ENCODE measurements at regions not wholly inside any gene's neighbourhood (a gene's known extent, or its start where the extent isn't known, plus 50 kb on each side); places are given as distances from the start of the nearest gene placed in this dataset.

DNA sequence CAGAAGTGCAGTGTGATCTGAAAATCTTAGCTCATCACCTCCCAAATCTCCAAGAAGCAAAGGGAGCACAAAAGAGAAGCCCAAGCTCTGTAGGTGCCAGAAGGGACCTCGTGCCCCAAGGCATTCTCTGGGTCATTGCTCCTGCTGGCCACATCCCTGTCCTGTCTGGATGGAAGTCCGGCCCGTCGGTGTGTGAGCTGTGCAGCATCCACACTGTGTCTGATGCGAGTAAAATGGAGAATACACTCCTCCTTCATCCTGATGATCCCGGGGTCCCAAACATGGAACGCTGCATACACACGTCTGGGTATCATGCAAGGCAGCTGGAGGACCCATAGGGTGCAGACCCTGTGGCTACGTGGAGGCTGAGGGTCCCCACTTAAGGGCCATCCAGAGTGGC lies 851.4 kb downstream of the GALR1 start:
- intact Hi-C loops (cut with DNase I) = no loop called here
- Histone ChIP-seq H3K27ac (no peak overlapping the region), H3K4me1 (no peaks in the 10 kb centered on the region), H3K4me3 (no peak overlapping the region), H3K27me3 (no peaks in the 10 kb centered on the region), H3K9me3 (no peaks in the 10 kb centered on the region), H3K36me3 (no peaks in the 10 kb centered on the region)
- no peak for TF ChIP-seq POLR2A (IDR thresholded peaks at IDR 0.05)
- no peak for DNase-seq (ENCODE audit: extremely low spot score in 2 of 2)

DNA sequence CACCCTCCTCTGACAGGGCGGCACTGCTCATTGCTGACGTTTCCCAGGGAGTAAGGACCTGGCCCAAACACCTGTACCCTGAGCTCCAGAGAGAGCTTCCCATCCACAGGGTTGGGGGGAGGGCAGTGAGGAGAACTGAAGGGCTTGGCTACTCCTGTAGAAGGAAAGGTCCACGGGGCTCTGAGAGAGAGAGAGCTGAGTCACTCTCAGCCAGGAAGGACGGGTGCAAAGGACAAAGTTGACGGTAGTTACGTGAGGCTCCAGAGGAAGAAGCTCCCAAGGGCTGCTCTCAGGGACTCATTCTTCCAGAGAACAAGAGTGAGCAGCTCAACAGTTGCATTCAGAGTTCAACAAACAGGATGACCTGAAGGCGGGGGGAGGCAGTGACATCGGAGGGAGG lies 852.5 kb downstream of the GALR1 start:
- intact Hi-C loops (cut with DNase I) = no loop called here

DNA sequence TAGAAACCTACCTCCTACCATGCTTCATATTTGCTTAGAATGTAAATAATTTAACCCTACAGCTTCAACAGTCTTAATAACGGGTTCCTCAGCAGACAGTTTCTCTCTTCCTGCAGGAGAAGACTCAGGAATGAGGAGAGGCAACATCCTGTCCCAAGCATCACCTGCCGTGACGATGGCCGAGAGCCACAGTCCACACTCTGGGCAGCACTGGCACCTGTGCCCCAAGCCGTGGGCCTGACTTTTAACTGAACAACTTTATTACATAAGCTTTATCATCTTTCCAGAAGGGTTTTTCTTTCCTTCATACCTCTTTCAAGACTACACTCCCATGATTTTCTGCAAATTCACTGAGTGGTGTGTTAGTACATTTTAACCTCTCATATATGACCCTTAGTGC lies 856.0 kb downstream of the GALR1 start:
- H3K9me3 ChIP-seq = no peaks in the 10 kb centered on the region
- H3K4me3 ChIP-seq = no peak overlapping the region
- no peak for DNase-seq (ENCODE audit: extremely low spot score in 2 of 2)
- no peaks in the 10 kb centered on the region for H3K36me3 ChIP-seq
- TF ChIP-seq POLR2AphosphoS5 (IDR thresholded peaks at IDR 0.05; ENCODE audit: insufficient read depth in 1 of 2, low read depth in 1 of 2) (no peak), POLR2A (IDR thresholded peaks at IDR 0.05) (no peak)
- TF ChIP-seq, protein P1, sequence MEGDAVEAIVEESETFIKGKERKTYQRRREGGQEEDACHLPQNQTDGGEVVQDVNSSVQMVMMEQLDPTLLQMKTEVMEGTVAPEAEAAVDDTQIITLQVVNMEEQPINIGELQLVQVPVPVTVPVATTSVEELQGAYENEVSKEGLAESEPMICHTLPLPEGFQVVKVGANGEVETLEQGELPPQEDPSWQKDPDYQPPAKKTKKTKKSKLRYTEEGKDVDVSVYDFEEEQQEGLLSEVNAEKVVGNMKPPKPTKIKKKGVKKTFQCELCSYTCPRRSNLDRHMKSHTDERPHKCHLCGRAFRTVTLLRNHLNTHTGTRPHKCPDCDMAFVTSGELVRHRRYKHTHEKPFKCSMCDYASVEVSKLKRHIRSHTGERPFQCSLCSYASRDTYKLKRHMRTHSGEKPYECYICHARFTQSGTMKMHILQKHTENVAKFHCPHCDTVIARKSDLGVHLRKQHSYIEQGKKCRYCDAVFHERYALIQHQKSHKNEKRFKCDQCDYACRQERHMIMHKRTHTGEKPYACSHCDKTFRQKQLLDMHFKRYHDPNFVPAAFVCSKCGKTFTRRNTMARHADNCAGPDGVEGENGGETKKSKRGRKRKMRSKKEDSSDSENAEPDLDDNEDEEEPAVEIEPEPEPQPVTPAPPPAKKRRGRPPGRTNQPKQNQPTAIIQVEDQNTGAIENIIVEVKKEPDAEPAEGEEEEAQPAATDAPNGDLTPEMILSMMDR (IDR thresholded peaks at IDR 0.05) = no peak
- no peaks in the 10 kb centered on the region for H3K4me1 ChIP-seq
- no peaks in the 10 kb centered on the region for H3K27me3 ChIP-seq
- no peak overlapping the region for H3K27ac ChIP-seq
- intact Hi-C loops (cut with DNase I) = no loop called here

More for the DNA sequence above, 852.5 kb downstream of the GALR1 start:
- no peak for TF ChIP-seq POLR2A (IDR thresholded peaks at IDR 0.05)
- Histone ChIP-seq H3K4me1 (no peaks in the 10 kb centered on the region), H3K4me3 (no peak overlapping the region), H3K36me3 (no peaks in the 10 kb centered on the region), H3K9me3 (no peaks in the 10 kb centered on the region), H3K27ac (no peak overlapping the region), H3K27me3 (no peaks in the 10 kb centered on the region)
- no peak for DNase-seq (ENCODE audit: extremely low spot score in 2 of 2)

DNA sequence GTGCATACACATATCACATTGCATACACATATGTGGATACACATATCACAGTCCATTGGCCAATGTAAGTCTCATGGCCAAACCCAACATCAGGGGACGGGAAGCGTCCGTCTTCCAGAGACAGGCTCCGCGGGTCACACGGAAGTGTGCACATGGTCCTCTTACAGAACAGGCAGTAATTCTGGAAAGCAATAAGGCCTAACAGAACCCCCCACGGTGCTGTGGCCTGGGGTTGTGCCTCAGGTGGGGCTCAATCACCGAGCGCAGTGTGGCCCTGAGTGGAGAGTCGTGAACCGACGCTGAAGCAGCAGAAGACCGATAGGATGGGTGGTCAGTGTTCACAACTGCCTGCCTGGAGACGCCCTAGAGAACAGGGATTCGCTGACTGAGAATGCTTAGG lies 857.3 kb downstream of the GALR1 start:
- no peaks in the 10 kb centered on the region for H3K9me3 ChIP-seq
- intact Hi-C loops (cut with DNase I) = no loop called here
- H3K27ac ChIP-seq = no peak overlapping the region
- no peak for TF ChIP-seq POLR2A (IDR thresholded peaks at IDR 0.05)
- TF ChIP-seq POLR2AphosphoS5 (IDR thresholded peaks at IDR 0.05; ENCODE audit: insufficient read depth in 1 of 2, low read depth in 1 of 2) = no peak
- TF ChIP-seq, protein P1 (IDR thresholded peaks at IDR 0.05) = no peak
- no peak for DNase-seq (ENCODE audit: extremely low spot score in 2 of 2)
- H3K4me3 ChIP-seq = no peak overlapping the region
- no peaks in the 10 kb centered on the region for H3K27me3 ChIP-seq
- no peaks in the 10 kb centered on the region for H3K36me3 ChIP-seq
- no peaks in the 10 kb centered on the region for H3K4me1 ChIP-seq

DNA sequence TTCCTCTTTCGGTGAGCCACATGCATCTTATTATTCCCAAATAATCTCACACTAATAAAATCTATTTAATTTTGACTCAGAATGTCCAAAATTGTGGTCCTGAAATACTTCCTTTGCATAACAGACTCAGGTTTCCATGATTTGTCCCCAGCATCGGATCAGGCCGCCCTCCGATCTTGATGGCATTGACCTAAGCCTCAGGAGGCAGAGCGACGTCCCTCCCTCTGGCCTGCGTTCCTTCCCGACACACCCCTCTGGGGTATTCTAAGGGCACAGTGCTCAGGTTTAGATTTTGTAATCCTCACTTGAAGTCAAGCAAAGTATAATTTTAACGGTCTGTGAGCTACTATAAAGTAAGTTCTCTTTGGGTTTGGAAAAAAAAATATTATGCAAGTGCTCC lies 857.7 kb downstream of the GALR1 start:
- H3K4me3 ChIP-seq = no peak overlapping the region
- no peaks in the 10 kb centered on the region for H3K4me1 ChIP-seq
- no peaks in the 10 kb centered on the region for H3K9me3 ChIP-seq
- intact Hi-C loops (cut with DNase I) = no loop called here
- no peak overlapping the region for H3K27ac ChIP-seq
- no peaks in the 10 kb centered on the region for H3K27me3 ChIP-seq
- no peak for DNase-seq (ENCODE audit: extremely low spot score in 2 of 2)
- TF ChIP-seq POLR2A (IDR thresholded peaks at IDR 0.05) (no peak), POLR2AphosphoS5 (IDR thresholded peaks at IDR 0.05; ENCODE audit: insufficient read depth in 1 of 2, low read depth in 1 of 2) (no peak)
- TF ChIP-seq, protein P1 (IDR thresholded peaks at IDR 0.05) = no peak
- H3K36me3 ChIP-seq = no peaks in the 10 kb centered on the region

DNA sequence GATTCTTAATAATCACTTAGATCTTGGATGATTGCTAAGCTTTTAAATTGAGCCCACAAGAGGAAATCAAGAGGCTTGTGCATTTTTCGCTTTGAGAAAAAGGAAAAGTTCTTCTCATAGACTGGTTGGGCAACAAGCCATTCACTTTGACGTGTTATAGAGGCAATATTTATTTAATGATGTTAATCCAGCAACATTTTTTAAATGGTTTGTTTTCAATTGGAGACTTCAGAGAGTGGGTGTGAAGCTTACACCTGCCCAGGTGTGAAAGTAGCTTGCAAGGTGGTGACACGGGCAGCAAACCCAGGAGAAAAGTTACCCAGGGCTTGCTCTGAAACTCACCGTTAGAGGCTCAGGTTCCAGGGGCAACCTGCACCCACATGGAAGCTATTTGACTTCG lies 858.9 kb downstream of the GALR1 start:
- intact Hi-C loops (cut with DNase I) = no loop called here
- TF ChIP-seq POLR2AphosphoS5 (IDR thresholded peaks at IDR 0.05; ENCODE audit: insufficient read depth in 1 of 2, low read depth in 1 of 2) = no peak
- no peak for TF ChIP-seq POLR2A (IDR thresholded peaks at IDR 0.05)
- TF ChIP-seq, protein P1 (IDR thresholded peaks at IDR 0.05) = no peak
- H3K27me3 ChIP-seq = no peaks in the 10 kb centered on the region
- no peak overlapping the region for H3K4me3 ChIP-seq
- no peaks in the 10 kb centered on the region for H3K36me3 ChIP-seq
- no peaks in the 10 kb centered on the region for H3K4me1 ChIP-seq
- DNase-seq (ENCODE audit: extremely low spot score in 2 of 2) = no peak
- H3K9me3 ChIP-seq = no peaks in the 10 kb centered on the region
- H3K27ac ChIP-seq = no peak overlapping the region

All from vagina (tissue), 2 donors.